HG03460 (cell line): ENCODE measurements at regions not wholly inside any gene's neighbourhood (a gene's known extent, or its start where the extent isn't known, plus 50 kb on each side); places are given as distances from the start of the nearest gene placed in this dataset.
A peak's percentile ranks its signal among the peaks of the same experiment; 100 is the strongest.
"Not testable (repeated sequence)": the region's sequence is repeated elsewhere in the genome, so short reads cannot be mapped to it uniquely, and the experiment has no call there.

Source experiments
- ATAC-seq: cut with Tn5 transposase; IDR thresholded peaks from one replicate; pipeline ENCODE4 v1.9.1; 2021; ENCODE audit not compliant: unreplicated experiment

DNA sequence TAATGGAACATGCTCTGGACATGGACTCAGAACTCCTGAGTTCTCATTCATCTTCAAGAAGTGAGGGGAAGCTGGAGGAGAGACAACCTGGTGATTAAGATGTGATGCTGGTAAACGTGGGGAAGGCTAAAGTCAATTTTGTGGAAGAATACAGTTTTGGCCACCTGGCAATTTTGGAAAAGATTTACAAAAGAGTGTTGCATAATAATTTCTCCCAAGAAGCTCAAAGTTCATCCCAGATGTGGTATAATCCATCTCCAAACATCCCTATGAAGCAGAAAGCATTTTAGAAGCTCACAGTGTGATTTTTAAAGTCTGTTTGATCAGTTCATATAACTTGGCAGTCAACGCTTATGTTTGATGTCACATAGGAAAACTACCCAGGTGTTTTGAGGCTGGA, 208.7 kb downstream of the LMX1A start:
- no peak for ATAC-seq

DNA sequence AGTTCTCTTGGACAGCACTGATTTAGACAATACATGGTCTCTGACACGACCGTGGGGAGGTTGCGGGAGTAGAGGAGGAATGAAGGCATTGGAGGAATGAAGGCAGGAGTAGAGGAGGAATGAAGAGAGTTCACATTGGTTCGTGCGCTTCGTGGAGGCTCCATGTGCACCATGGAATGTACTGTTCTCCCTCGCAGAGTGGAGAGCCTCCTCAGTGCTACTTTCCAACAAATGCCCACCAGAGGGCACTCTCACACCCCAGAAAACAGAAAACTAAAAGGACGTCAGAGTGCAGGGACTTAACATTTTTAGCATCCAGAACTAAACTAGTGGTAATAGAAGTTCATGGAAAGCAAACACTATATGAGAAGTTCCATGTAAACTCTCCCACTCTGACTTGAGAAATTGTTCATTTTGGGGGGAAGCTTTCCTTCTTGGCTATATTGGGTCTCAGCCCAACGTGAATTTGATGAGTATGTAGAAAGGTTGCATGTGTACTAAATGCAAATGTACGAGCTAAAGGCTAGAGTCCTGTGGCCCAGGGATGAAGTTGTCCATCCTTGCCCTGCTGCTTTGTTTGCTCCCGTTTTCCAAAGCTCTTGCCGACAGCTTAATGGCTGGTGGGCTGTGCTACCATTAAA, 211.6 kb downstream of the LMX1A start:
- ATAC-seq: no peak

DNA sequence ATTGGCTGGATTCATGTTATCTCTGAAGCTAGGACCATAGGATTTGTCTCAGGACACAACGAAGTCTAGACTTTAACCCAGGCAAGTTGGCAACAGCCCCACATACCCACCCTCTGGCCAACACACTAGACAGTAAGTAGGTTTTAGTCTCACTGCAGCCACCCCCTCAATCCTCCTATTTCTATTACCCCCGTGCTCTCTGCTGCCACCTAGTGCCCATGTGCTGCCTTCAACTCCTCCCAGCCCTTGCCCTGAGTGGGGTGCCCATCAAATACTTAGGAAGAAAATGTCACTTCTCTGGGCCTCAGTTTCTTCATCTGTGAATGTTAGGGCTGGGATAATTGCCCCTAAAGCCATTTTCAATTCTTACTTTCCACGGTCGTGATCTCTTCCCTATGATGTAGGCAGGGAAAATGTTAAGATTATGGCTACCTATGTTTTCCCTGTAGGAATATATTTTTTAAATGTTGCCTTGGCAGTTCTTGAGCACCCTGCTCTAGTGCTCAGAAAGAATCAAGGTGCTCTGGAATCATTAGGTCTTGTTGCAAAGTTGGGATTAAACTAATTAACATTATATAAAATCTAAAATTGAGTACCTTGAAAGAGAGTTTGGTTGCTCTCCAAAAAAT, 213.0 kb downstream of the LMX1A start:
- ATAC-seq: no peak

DNA sequence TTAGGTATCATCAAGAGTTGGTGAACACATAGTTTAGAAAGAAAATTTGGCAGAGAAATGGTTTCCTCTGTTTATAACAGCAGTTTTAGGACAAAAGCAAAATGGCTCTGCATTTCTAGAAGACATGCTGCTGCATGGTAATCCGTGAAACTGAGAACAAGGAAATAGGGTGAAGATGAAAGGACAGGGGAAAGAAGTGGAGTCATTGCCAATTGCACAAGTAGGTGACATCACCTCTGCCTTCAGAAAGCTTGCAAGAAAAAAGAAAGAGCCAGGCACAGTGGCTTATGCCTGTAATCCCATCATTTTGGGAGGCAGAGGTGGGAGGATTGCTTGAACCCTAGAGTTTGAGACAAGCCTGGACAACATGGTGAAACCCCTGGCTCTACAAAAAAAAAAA, 217.6 kb downstream of the LMX1A start:
- no peak for ATAC-seq

DNA sequence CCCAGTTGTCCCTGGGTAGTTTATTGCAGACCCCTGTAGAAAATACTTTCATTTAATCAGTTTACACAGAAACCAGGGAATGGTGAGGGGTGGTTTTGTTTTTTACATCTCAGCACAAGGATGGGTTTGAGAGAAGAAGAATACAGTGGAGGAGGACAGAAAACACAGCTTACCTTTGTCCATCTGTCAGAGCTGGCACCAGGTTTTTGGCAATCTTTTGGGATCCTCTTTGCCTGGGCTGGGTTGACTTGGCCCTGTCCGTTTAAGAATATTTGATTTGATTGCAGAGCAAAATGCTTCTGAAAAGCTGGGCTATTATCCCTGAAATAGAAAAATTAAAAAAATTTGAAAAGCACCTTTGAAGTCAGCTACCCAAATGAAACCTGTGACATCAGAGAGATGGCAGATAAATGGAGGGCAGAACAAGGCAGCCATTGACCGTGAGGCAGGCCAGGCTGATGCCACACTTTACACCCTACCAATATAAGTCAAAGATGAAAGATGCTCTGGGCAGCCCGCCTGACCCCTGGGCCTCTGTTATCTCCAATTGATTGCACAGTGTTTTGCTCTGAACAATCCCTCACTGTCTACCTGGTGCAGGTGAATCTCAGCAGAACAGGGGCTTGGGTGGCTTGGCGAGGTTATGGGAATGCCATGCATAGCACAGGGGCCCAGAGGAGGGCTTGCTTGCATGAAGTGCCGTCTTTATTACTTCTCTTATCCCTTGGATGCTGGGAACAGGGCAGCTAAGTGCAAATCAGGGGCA, 218.8 kb downstream of the LMX1A start:
- no peak for ATAC-seq

DNA sequence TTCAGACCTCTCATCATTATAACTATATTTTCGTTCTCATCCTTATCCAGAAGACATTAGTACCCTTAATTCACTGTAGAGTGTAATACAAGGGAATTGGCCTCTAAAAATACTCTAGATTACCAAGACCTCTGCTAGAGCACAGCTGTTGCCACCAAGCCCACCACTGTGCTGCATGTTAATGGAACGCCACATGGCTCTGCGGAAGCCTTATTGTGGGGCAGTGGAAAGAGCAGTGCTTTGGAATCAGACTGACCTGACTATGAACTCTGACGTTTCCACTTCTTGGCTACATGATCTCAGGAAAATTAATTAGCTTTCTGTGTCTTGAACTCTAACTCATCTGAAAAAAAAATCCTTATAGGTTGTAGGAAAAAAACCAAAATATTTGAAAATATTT, 222.1 kb downstream of the LMX1A start:
- ATAC-seq: no peak

DNA sequence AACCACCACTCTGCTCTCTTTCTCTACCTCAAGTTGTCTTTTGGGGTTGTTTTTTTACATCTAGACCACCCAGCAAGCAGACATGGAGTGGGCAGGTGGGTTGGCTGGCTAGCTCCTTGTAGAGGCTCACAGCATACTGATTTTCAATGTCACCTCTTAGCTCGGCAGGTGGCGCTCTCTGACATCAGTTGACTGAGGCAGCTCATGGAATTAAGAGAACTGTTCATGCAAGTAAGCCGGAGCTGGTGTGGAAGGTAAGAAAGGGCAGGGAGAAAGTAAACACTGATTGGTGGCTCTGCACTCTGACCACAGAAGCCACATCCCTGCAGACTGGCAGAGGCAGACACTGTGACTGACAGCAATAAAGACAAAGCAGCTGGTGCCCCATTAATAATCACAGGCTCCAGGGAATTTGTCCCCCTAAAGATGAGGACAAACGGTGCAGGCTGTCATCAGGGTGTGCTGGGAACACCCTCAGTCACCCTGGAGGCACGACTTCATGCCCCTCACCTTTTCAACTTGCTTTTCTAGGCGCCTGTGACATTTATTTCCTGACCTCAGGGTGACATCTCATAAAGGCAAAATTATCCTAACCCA, 226.8 kb downstream of the LMX1A start:
- ATAC-seq: peak; percentile 67

DNA sequence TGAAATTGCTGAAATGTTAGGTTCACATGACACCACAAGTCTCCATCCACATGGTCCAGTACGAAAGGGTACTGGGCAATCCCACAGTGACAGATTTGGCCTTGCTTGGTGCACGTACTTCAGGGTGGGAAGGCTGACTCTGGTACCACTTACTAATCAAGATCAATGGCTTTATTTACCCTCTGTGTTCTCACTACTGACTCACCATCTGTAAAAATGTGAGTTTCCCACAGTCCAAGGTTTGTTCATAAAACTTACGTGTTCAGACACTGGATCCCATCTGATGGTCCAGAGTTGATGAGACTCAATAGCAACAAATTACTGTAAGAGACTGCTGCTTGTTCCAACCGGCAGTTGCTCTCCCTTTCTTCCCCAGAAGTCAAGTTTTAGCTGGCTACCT, 231.7 kb downstream of the LMX1A start:
- ATAC-seq: no peak

DNA sequence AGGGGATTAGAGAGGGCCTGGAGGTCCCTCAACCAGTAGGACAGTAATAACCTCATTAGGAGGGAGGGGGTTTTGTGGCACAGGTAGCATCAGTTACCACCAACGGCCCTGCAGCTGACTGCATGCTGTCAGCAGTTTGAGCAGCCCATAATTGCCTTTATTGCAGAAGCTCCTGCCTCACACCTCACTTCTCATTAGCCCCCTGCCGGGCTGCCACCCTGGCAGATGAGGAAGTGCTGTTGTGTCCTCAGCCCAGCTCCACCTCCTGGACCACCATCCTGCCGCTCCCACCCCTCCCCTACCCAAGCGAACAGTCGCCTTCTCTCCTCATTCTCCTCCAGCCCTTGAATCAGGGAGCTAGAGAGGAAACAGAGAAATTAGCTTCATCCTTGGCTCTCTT, 237.4 kb downstream of the LMX1A start:
- ATAC-seq: no peak

DNA sequence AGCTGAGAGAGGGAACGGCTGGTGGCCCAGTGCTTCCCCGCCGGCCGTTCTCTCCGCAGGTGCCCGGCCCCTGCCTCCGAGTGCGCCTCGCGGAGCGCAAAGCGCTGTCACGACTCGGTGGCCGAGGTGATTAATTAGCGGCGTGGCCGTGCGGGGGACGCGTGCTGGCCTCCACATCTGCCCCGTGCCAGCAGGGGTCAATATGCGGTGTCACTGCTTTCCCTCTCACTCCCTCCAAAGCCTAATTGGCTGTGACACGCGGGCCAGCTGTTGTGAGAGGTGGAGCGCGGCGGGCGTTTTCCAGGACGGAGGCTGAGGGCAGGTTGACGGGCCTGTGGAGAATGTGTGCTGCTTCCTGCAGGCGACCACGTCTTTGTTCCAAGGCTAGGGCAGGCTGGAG, 239.0 kb downstream of the LMX1A start:
- no peak for ATAC-seq

DNA sequence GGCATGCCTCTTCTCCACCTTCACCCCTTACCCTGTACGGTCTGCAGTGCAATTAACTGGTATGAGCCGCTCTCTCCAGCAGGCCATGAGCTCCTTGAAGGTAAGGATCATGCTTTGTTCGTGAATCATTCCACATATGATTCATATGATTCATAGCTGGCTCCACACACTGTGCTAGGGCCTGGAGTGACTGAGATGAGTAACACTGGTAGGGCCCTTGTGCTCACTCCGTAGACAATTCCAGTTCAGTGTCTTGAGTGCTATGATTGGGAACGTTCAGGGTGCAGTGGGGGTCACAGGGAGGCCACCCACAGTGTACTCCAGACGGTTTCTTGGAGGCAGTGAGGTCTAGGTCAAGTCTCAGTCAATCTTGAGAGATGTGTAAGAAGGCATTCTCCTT, 239.8 kb downstream of the LMX1A start:
- ATAC-seq: no peak

DNA sequence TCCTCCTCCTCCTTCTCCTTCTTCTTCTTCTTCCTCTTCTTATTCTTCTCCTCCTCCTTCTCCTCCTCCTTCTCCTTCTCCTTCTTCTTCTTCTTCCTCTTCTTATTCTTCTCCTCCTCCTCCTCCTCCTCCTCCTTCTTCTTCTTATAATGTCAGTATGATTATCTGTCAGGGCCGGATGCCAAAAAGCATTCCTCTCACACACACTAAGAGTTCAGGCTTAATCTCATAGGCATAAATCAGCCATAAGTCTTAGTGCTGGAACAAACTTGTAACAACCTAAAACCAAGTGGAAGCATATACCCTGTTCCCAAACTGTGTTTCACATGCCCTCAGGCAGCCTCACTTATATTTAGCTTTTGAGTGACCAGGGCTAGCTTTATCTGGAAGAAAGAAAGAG, 240.3 kb downstream of the LMX1A start:
- no peak for ATAC-seq

DNA sequence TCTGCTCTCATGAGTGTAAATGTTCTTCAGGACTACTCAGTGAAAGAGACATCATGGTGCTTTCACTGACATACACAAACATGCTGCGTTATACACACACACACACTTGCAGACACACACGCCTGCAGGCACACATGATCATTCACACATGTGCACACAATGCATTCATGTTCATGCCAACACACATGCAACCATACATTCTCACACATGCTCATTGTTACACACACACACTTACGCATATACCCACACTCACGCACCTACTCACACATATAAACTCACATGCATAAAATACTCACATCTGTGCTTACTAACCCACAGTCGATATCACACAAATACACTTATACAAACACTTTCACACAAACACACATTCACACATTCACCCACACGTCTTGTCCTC, 241.6 kb downstream of the LMX1A start:
- no peak for ATAC-seq

DNA sequence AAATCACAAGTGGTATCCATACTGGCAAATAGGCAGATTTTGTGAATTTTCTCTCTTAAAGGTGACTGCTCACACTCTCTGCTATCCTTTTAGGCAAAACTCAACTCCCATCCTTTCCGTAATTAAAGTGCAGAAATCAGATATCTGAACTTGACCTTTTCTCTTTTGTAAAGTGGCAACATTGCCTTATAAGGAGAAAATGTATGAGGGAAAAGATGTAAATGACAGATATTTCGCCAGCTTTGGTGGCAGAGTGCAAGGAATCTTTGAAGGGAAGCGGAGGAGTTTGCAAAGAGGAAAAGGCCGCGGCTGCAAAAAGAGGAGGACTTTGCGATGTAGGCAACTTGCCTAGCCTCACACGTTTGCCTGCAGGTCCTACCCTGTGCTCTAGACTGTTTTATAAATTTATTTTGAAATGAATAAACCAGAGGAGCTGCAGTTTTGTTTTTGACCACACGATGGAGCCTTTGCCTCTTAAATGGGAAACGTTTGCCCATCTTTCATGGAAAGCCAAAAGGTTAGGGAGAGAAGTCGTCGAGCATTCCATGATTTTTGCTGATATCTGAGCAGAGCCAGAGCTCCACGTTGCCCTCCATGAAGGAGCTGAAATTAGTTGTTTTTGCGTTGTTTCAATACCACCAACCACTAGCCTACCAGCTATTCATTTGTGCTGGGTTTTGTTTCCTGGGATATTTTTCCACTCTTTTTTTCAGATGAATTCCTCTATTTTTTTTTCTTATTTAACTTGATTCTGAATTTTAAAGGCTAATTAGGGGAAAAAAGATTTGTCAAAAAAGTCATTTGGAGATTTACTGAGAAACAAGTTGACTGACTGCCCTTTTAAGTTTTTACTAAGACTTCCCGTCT, 242.3 kb downstream of the LMX1A start:
- no peak for ATAC-seq

DNA sequence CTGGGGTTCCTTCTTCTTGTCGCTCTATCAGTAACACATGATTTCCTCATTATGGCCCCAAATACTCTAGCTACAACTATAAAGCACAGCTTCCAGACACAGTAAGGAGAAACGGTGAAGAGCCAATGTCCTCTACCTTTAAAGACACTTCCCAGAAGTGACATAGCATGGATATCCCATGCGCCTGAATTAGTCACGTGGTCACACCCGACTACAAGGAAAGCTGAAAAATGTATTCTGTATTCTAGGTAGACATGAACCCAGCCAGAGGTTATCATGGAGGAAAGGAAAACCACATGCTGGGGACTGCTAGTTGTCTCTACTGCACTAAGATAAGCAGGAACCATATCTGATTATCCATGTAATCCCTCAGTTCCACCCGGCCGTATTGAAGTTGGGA, 244.3 kb downstream of the LMX1A start:
- no peak for ATAC-seq

DNA sequence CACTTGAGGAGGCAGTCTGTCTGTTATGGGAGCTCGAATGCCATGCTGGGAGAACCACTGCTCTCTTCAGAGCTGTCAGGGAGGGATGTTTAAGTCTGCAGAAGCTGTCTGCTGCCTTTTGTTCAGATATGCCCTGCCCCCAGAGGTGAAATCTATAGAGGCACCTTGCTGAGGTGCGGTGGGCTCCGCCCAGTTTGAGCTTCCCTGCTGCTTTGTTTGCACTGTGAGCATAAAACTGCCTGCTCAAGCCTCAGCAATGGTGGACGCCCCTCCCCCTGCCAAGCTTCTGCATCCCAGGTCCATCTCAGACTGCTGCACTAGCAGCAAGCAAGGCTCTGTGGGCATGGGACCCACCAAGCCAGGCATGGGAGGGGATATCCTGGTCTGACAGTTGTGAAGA, 247.5 kb downstream of the LMX1A start:
- no peak for ATAC-seq

DNA sequence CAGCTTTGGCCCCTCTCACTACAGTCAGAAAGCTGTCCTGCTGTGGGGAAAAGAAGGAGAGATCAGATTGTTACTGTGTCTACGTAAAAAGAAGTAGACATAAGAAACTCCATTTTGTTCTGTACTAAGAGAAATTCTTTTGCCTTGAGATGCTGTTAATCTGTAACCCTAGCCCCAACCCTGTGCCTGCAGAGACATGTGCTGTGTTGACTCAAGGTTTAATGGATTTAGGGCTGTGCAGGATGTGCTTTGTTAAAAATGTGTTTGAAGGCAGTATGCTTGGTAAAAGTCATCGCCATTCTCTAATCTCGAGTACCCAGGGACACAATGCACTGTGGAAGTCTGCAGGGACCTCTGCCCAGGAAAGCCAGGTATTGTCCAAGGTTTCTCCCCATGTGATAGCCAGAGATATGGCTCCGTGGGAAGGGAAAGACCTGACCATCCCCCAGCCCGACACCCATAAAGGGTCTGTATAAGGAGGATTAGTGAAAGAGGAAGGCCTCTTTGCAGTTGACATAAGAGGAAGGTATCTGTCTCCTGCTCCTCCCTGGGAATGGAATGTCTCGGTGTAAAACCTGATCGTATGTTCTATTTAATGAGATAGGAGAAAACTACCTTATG, 263.9 kb downstream of the LMX1A start:
- ATAC-seq: not testable (repeated sequence)

DNA sequence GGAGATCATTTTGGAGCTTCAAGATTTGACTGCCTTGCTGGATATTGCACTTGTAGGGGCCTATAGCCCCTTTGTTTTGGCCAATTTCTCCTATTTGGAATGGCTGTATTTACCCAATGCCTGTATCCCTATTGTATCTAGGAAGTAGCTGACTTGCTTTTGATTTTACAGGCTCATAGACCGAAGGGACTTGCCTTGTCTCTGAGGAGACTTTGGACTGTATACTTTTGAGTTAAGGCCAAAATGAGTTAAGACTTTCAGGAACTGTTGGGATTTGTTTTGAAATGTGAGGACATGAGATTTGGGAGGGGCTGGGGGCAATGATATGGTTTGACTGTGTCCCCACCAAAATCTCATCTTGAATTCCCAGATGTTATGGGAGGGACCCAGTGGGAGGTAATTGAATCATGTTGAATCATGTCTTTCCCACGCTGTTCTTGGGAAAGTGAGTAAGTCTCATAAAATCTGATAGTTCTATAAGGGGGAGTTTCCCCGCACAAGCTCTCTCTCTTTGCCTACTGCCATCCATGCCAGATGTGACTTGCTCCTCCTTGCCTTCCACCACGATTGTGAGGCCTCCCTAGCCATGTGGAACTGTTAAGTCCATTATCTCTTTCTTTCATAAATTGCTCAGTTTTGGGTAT, 276.1 kb downstream of the LMX1A start:
- ATAC-seq: no peak

DNA sequence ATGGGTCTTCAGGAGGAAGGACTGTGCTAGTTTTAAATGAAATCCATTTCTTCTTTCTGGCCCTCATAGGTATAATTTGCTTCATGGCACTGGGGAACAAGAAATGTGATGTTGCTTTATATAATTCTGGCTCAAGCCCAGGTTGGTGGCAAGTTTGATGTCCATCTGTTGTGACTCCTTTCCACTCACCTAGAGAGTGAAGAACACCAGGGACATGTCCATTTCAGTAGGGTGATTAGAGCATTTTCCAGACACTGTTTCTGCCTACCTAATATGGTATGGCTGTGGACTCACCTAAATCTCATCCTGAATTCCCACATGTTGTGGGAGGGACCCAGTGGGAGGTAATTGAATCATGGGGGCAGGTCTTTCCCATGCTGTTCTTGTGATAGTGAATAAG, 278.1 kb downstream of the LMX1A start:
- ATAC-seq: no peak

DNA sequence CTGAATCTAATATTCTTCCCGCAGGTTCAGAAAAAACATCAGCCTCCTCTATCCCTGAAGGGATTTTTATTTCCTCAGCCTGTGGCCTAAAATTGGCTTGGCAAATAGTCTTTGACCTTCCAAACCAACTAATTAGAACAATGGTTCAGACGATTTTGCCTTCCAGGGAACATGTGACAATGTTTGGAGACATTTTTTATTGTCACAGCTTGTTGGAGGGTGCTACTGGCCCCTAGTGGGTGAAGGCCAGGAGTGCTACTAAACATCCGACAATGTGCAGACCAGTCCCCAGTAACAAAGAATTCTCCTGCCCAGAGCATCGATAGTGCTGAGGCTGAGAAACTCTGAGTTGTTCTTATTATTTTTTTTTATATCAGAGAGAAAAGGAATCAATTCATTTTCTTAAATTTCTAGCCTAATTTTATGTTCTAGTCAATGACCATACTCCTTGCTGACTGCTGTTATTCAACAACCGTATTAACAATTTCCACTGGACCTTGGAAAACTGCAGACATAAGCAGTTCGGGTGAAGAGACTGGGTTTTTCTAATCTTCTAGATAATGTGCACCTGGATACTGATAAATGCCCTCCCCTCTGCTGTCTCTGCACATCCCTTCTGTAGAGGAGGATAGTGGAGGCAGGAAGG, 280.7 kb downstream of the LMX1A start:
- ATAC-seq: no peak
